Endodermal cell (in vitro differentiated cells): ENCODE measurements at regions not wholly inside any gene's neighbourhood (a gene's known extent, or its start where the extent isn't known, plus 50 kb on each side); places are given as distances from the start of the nearest gene placed in this dataset.

Experiments
- DNase-seq: peaks from one replicate; pipeline ENCODE4 v3.0.0-alpha.2; 2017
- H3K27ac ChIP-seq: 2 replicates; pipeline ENCODE4 v1.5.1; 2013; ENCODE audit warnings: mild to moderate bottlenecking, low read depth, low read length, moderate library complexity
- H3K27me3 ChIP-seq: 2 replicates; pipeline ENCODE4 v1.6.1; 2013; ENCODE audit warnings: mild to moderate bottlenecking, low read length, moderate library complexity; ENCODE audit not compliant: insufficient read depth, control insufficient read depth, poor library complexity, severe bottlenecking
- H3K36me3 ChIP-seq: 2 replicates; pipeline ENCODE4 v1.7.0; 2013; ENCODE audit warnings: mild to moderate bottlenecking, low read length, moderate library complexity; ENCODE audit not compliant: control insufficient read depth, insufficient read depth
- H3K4me1 ChIP-seq: one replicate; pipeline ENCODE4 v1.7.0; 2013; ENCODE audit warnings: low read length; ENCODE audit not compliant: control insufficient read depth, insufficient read depth
- H3K4me3 ChIP-seq: 2 replicates; pipeline ENCODE4 v1.5.1; 2013; ENCODE audit warnings: mild to moderate bottlenecking, low read length, moderate library complexity
- H3K9ac ChIP-seq: 2 replicates; pipeline ENCODE4 v1.6.1; 2013; ENCODE audit warnings: mild to moderate bottlenecking, low read length, moderate library complexity; ENCODE audit not compliant: poor library complexity, severe bottlenecking; ENCODE audit errors: extremely low read depth
- H3K9me3 ChIP-seq: 2 replicates; pipeline ENCODE4 v1.6.1; 2013; ENCODE audit warnings: mild to moderate bottlenecking, low read length, moderate library complexity; ENCODE audit not compliant: control insufficient read depth
- H3K27ac Mint-ChIP-seq: 2 replicates; pipeline ENCODE4 v1.8.0; 2020; ENCODE audit warnings: mixed read lengths
- H3K27me3 Mint-ChIP-seq: 2 replicates; pipeline ENCODE4 v1.8.0; 2021; ENCODE audit warnings: mild to moderate bottlenecking, mixed read lengths; ENCODE audit not compliant: insufficient read depth
- H3K36me3 Mint-ChIP-seq: 2 replicates; pipeline ENCODE4 v1.8.0; 2020; ENCODE audit warnings: low read depth, mixed read lengths
- H3K4me1 Mint-ChIP-seq: 2 replicates; pipeline ENCODE4 v1.8.0; 2020; ENCODE audit warnings: mixed read lengths
- H3K4me3 Mint-ChIP-seq: 2 replicates; pipeline ENCODE4 v1.8.0; 2020; ENCODE audit warnings: mild to moderate bottlenecking, moderate library complexity, mixed read lengths
- H3K9me3 Mint-ChIP-seq: 2 replicates; pipeline ENCODE4 v1.8.0; 2020; ENCODE audit warnings: mild to moderate bottlenecking, mixed read lengths
- WGBS, 2 experiments: methylation state at CpG; one replicate each; pipeline versions ENCODE4 v1.1.5 to v1.1.7; 2013; ENCODE audit warnings: missing lambda C conversion rate in 2 of 2, mixed read lengths in 1 of 2; ENCODE audit not compliant: insufficient coverage in 1 of 2, insufficient read length in 1 of 2; 5-methylcytosine and 5-hydroxymethylcytosine counted together
- TF ChIP-seq, protein P1 (sequence below): fragments of 200-600 bp; sonication (generic); conservative IDR thresholded peaks from 2 replicates; pipeline ENCODE4 v1.5.0; 2021; ENCODE audit warnings: antibody characterized with exemption, mild to moderate bottlenecking

- no peaks in the 10 kb centered on the region for H3K27me3 ChIP-seq
- peaks cover 9% of the 10 kb centered on the region for H3K9me3 Mint-ChIP-seq
- no peak overlapping the region for H3K4me3 ChIP-seq
- peaks cover 2% of the 10 kb centered on the region for H3K4me1 Mint-ChIP-seq
- H3K36me3 Mint-ChIP-seq = no peaks in the 10 kb centered on the region
- H3K9me3 ChIP-seq = no peaks in the 10 kb centered on the region
- no peaks in the 10 kb centered on the region for H3K36me3 ChIP-seq
- DNase-seq = no peak
- H3K4me3 Mint-ChIP-seq = no peak overlapping the region
- peaks cover 4% of the 10 kb centered on the region for H3K27me3 Mint-ChIP-seq
- no peak overlapping the region for H3K9ac ChIP-seq
- no peaks in the 10 kb centered on the region for H3K4me1 ChIP-seq
- WGBS, 2 experiments = 92 to 96% methylated on average over 6 to 8 of the region's 8 CpGs
- H3K27ac ChIP-seq = no peak overlapping the region
- no peak overlapping the region for H3K27ac Mint-ChIP-seq
- TF ChIP-seq, protein P1, sequence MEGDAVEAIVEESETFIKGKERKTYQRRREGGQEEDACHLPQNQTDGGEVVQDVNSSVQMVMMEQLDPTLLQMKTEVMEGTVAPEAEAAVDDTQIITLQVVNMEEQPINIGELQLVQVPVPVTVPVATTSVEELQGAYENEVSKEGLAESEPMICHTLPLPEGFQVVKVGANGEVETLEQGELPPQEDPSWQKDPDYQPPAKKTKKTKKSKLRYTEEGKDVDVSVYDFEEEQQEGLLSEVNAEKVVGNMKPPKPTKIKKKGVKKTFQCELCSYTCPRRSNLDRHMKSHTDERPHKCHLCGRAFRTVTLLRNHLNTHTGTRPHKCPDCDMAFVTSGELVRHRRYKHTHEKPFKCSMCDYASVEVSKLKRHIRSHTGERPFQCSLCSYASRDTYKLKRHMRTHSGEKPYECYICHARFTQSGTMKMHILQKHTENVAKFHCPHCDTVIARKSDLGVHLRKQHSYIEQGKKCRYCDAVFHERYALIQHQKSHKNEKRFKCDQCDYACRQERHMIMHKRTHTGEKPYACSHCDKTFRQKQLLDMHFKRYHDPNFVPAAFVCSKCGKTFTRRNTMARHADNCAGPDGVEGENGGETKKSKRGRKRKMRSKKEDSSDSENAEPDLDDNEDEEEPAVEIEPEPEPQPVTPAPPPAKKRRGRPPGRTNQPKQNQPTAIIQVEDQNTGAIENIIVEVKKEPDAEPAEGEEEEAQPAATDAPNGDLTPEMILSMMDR = no peak
Measured at GRCh38 chr6:164998297-164998696, 311.1 kb downstream of the C6orf118 start.

DNA sequence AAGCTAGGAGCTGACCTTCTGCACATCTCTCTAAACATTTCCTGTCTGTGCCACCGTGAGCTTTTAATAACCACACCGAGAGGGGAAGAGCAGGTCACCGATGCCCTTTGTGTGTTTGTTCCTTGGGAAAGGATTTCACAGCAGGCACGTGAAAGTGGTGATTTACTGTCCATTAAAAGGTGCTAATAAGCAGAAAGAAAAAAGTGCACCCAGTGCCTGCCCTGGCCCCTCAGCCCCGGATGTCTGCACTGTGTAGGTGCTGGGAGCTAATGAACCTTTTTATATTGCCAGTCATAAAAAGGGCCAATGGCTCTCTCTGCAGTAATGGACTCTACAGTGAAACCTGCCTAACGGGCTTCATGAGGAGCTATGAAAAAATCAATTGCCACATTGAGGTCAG lies 312.6 kb downstream of the C6orf118 start:
- Histone ChIP-seq H3K27me3 (no peaks in the 10 kb centered on the region), H3K27ac (no peak overlapping the region), H3K9ac (no peak overlapping the region), H3K36me3 (no peaks in the 10 kb centered on the region), H3K4me3 (no peak overlapping the region), H3K4me1 (no peaks in the 10 kb centered on the region), H3K9me3 (no peaks in the 10 kb centered on the region)
- Mint-ChIP-seq H3K27ac (no peak overlapping the region), H3K36me3 (no peaks in the 10 kb centered on the region), H3K9me3 (peaks cover 6% of the 10 kb centered on the region), H3K27me3 (peaks cover 4% of the 10 kb centered on the region), H3K4me1 (peaks cover 2% of the 10 kb centered on the region), H3K4me3 (no peak overlapping the region)
- TF ChIP-seq, protein P1 = no peak
- no peak for DNase-seq
- WGBS, 2 experiments = 80 to 82% methylated on average over 6 of the region's 6 CpGs

DNA sequence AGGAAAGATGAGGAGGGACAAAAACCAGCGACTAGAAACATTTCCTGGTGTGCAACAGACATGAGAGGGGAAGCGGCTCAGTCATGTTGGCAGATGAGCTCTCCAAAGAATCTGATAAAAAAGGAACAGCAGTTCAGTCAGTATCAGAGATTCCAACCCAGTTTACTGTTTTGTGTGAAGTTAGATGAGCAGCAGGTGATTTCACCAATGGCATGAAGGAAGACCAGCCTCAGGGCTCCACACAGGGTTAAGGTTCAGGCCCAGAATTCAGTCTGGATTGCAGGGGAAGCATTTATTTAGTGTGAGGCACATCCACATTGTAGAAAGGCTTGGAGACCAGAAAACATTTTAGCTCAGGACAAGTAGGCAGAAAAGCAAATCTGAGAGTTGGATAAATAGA lies 317.8 kb downstream of the C6orf118 start:
- H3K36me3 Mint-ChIP-seq = no peaks in the 10 kb centered on the region
- H3K9me3 Mint-ChIP-seq = no peaks in the 10 kb centered on the region

More for the DNA sequence above, 317.8 kb downstream of the C6orf118 start:
- H3K27me3 Mint-ChIP-seq = no peaks in the 10 kb centered on the region
- Histone ChIP-seq H3K4me1 (no peaks in the 10 kb centered on the region), H3K9ac (no peak overlapping the region), H3K4me3 (no peak overlapping the region), H3K36me3 (no peaks in the 10 kb centered on the region), H3K27me3 (no peaks in the 10 kb centered on the region), H3K27ac (no peak overlapping the region), H3K9me3 (no peaks in the 10 kb centered on the region)
- TF ChIP-seq, protein P1 = no peak
- no peaks in the 10 kb centered on the region for H3K4me1 Mint-ChIP-seq
- no peak overlapping the region for H3K4me3 Mint-ChIP-seq
- DNase-seq = no peak
- WGBS, 2 experiments = 87 to 96% methylated on average over 2 of the region's 2 CpGs
- H3K27ac Mint-ChIP-seq = no peak overlapping the region
